Muscle layer of duodenum (tissue), 2 donors: ENCODE measurements at regions not wholly inside any gene's neighbourhood (a gene's known extent, or its start where the extent isn't known, plus 50 kb on each side); places are given as distances from the start of the nearest gene placed in this dataset.
"Not testable (repeated sequence)": the region's sequence is repeated elsewhere in the genome, so short reads cannot be mapped to it uniquely, and the experiment has no call there.

ENCODE experiments used
- H3K27ac ChIP-seq: one replicate; pipeline ENCODE4 v1.7.0; 2013; ENCODE audit warnings: mild to moderate bottlenecking, low read length
- H3K27me3 ChIP-seq: one replicate; pipeline ENCODE4 v1.7.0; 2013; ENCODE audit warnings: low read depth, mild to moderate bottlenecking, control low read depth, low read length
- H3K36me3 ChIP-seq, 2 donors: one replicate each; pipeline ENCODE4 v1.7.0; 2013; ENCODE audit warnings: low read length in 2 of 2, control low read depth in 1 of 2, mild to moderate bottlenecking in 1 of 2; ENCODE audit not compliant: insufficient read depth in 2 of 2, control insufficient read depth in 1 of 2
- H3K4me1 ChIP-seq, 2 donors: one replicate each; pipeline ENCODE4 v1.7.0; 2013; ENCODE audit warnings: low read length in 2 of 2, mild to moderate bottlenecking in 2 of 2, control low read depth in 1 of 2, moderate library complexity in 1 of 2; ENCODE audit not compliant: insufficient read depth in 2 of 2, control insufficient read depth in 1 of 2
- H3K4me3 ChIP-seq, 2 donors: one replicate each; pipeline ENCODE4 v1.7.0; 2013; ENCODE audit warnings: low read length in 2 of 2, low read depth in 1 of 2, mild to moderate bottlenecking in 1 of 2
- H3K9me3 ChIP-seq, 2 donors: one replicate each; pipeline ENCODE4 v1.7.0; 2013; ENCODE audit warnings: low read length in 2 of 2, control low read depth in 1 of 2, mild to moderate bottlenecking in 1 of 2; ENCODE audit not compliant: control insufficient read depth in 1 of 2
- donor health status: healthy.

DNA sequence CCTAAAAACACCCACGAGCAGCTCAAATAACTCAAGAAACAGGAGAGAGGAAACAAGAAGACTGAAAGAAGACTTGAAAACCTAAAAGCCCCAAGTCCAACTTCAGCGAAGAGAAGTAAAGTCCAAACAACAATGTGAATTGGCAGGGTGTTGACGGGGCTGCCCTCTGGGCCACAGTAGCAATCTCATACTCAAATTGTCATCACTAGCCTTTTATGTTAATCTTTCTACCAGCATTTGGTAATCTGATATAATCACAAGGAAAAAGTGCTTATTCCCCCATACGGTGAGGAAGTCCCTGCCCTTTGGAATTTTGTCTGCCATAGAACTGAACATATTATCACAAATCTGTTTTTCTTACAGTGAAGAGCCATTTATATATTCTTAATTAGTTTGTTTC, 51.5 kb upstream of the IFNE start:
- no peak overlapping the region for H3K4me3 ChIP-seq
- H3K27me3 ChIP-seq = no peaks in the 10 kb centered on the region
- peaks cover 0 to 4% of the 10 kb centered on the region in 2 donors for H3K9me3 ChIP-seq
- no peak overlapping the region for H3K27ac ChIP-seq
- no peaks in the 10 kb centered on the region for H3K36me3 ChIP-seq
- H3K4me1 ChIP-seq = no peaks in the 10 kb centered on the region

- Histone ChIP-seq H3K4me1 (no peaks in the 10 kb centered on the region), H3K27ac (no peak overlapping the region), H3K4me3 (no peak overlapping the region), H3K36me3 (no peaks in the 10 kb centered on the region), H3K9me3 (no peaks in the 10 kb centered on the region), H3K27me3 (no peaks in the 10 kb centered on the region)
These were observed 53.3 kb upstream of the IFNE start for GRCh38 chr9:21535396-21535795.

DNA sequence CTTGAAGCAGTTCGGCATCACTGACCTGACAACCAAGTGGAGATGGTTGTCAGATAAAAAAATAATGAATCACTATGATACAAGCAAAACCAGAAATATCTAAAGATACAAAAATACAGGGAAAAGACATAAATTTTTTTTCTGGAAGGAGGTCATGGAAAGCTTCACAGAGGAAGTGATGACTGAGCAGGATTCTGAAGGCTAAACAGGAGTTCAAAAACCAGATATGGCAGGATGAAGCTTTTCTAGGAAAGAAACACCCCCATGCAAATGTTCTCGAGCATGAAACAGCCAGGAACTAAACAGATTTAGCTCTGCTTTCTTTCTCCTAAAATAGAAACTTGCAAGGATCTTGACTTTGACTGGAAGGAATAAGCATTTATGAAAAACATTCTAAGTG, 60.7 kb upstream of the IFNE start:
- H3K4me1 ChIP-seq = no peaks in the 10 kb centered on the region
- no peaks in the 10 kb centered on the region for H3K36me3 ChIP-seq
- H3K4me3 ChIP-seq = no peak overlapping the region
- H3K27ac ChIP-seq = no peak overlapping the region
- H3K9me3 ChIP-seq = no peaks in the 10 kb centered on the region
- H3K27me3 ChIP-seq = no peaks in the 10 kb centered on the region

GRCh38 chr9:21543187-21543586, 61.1 kb upstream of the IFNE start:
- Histone ChIP-seq H3K9me3 (no peaks in the 10 kb centered on the region), H3K4me3 (no peak overlapping the region), H3K27me3 (no peaks in the 10 kb centered on the region), H3K36me3 (no peaks in the 10 kb centered on the region), H3K27ac (no peak overlapping the region), H3K4me1 (no peaks in the 10 kb centered on the region)

DNA sequence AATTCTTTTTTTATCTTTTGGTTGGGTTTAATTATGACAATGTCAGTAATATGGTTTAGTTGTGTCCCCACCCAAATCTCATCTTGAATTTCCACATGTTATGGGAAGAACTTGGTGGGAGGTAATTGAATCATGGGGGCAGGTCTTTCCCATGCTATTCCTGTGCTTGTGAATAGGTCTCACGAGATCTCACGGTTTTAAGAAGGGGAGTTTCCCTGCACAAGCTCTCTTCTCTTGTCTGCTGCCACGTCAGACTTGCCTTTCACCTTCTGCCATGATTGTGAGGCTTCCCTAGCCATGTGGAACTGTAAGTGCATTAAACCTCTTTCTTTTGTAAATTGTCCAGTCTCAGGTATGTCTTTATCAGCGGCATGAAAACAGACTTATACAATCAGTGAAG, 61.7 kb upstream of the IFNE start:
- not testable (repeated sequence) for H3K27ac ChIP-seq, H3K27me3 ChIP-seq, H3K4me1 ChIP-seq, H3K36me3 ChIP-seq, H3K9me3 ChIP-seq, H3K4me3 ChIP-seq

GRCh38 chr9:21546949-21547348, 64.8 kb upstream of the IFNE start:
- Histone ChIP-seq H3K4me1 (peaks cover 4% of the 10 kb centered on the region in 2 donors), H3K27me3 (no peaks in the 10 kb centered on the region), H3K27ac (no peak overlapping the region), H3K4me3 (no peak overlapping the region), H3K9me3 (no peaks in the 10 kb centered on the region), H3K36me3 (peaks cover 0 to 5% of the 10 kb centered on the region in 2 donors)

DNA sequence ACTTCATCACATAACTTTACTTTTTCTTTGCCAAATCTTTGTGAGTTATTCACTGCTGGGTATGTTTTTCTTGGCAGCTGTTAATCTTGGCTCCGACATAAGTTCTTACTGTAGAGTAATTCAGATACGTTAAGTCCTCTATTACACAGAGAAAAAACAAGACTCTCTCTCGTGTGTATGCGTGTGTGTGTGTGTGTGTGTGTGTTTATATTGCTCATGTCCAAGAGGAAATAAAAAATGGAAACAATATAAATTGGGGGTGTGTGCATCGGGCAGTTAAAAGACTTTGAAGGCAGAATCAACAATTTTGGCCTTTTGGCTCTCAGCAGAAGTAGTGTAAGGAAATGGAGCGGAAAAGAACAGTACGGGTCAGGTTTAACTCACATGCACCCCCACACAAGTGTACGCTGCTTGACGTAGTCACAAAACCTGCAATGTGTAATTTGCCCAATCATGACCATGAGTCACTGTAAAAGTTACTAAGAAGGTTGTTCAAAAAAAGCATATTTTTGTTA, 67.2 kb upstream of the IFNE start:
- peaks cover 0 to 5% of the 10 kb centered on the region in 2 donors for H3K36me3 ChIP-seq
- no peak overlapping the region for H3K4me3 ChIP-seq
- H3K27ac ChIP-seq = peak overlapping the region; percentile 8
- H3K4me1 ChIP-seq = peaks cover 4% of the 10 kb centered on the region in 2 donors
- H3K9me3 ChIP-seq = no peaks in the 10 kb centered on the region
- H3K27me3 ChIP-seq = no peaks in the 10 kb centered on the region

- no peaks in the 10 kb centered on the region for H3K9me3 ChIP-seq
- peak overlapping the region; percentile 8 for H3K27ac ChIP-seq
- H3K36me3 ChIP-seq = peaks cover 0 to 5% of the 10 kb centered on the region in 2 donors
- no peaks in the 10 kb centered on the region for H3K27me3 ChIP-seq
- peaks cover 4% of the 10 kb centered on the region in 2 donors for H3K4me1 ChIP-seq
- H3K4me3 ChIP-seq = no peak overlapping the region
These were observed 67.8 kb upstream of the IFNE start for GRCh38 chr9:21549890-21550289.

DNA sequence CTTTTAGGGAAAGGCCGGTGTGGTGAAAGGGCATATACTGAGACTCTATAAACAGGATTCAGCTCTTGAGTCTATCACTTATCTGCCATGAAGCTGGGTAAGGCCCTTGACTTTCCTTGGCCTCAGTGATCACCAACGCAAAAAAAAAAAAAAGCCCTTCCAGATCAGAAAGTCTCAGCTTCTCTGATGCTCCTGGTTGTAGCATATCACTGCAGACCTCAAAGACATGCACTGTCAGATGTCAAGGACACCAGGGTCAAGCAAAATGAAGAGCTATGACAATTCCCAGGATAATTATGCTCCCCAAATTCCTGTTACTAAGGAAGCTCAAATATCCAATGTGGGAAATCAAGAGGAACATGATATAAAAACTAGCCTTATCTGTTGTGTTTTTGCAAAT, 68.3 kb upstream of the IFNE start:
- H3K36me3 ChIP-seq = peaks cover 0 to 5% of the 10 kb centered on the region in 2 donors
- no peak overlapping the region for H3K4me3 ChIP-seq
- H3K4me1 ChIP-seq = peaks cover 4% of the 10 kb centered on the region in 2 donors

GRCh38 chr9:21551401-21551800, 69.3 kb upstream of the IFNE start:
- Histone ChIP-seq H3K4me3 (no peak overlapping the region), H3K9me3 (no peaks in the 10 kb centered on the region), H3K36me3 (peaks cover 0 to 5% of the 10 kb centered on the region in 2 donors), H3K4me1 (peaks cover 4% of the 10 kb centered on the region in 2 donors), H3K27me3 (no peaks in the 10 kb centered on the region), H3K27ac (no peak overlapping the region)

More for the DNA sequence above, 68.3 kb upstream of the IFNE start:
- no peaks in the 10 kb centered on the region for H3K27me3 ChIP-seq
- H3K9me3 ChIP-seq = no peaks in the 10 kb centered on the region
- H3K27ac ChIP-seq = no peak overlapping the region

DNA sequence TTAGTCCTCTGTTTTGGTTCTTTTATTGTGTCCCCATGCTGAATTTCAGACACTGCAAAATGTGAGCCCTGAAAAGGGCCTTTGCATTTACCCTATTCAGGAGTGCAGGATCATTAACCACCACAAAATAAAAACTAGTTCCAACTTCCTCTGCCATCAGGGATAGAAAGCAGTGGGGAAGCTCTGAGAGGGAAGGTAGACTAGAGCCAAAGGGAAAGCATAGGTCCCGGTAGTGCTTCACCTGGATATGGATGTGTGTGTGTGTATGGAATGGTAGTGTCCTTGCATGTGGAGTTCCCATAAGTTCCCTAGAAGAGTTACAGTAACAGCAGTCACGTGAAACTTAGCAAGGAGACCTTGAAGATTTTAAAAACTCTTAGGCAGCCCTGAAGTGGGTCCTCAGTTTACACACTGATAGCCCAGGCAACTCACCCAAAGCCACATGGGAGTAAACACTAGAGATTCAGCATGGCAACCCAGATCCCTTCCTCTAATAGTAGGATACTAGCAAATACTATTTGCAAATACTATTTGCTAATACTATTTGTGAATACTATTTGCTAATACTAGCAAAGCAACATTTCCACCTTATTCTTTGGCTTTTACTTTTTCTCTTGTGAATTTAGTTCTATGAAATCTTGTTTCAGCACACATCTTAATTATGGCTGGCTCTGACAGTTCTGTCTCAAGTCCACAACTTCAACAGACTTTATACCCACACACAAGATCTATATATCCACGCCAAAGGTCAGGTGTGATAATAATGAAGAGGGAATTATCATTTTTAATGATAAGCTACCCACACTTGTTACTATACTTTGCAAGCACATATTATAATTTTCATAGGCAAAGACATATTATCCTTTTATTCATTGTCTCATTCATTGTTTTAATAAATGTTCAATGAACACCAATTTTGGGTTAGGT, 70.4 kb upstream of the IFNE start:
- no peak overlapping the region for H3K4me3 ChIP-seq

More for the DNA sequence above, 70.4 kb upstream of the IFNE start:
- no peaks in the 10 kb centered on the region for H3K9me3 ChIP-seq
- H3K36me3 ChIP-seq = peaks cover 0 to 5% of the 10 kb centered on the region in 2 donors
- H3K4me1 ChIP-seq = peaks cover 4% of the 10 kb centered on the region in 2 donors
- H3K27me3 ChIP-seq = no peaks in the 10 kb centered on the region
- no peak overlapping the region for H3K27ac ChIP-seq
